Trophoblast cell (in vitro differentiated cells and primary cell): ENCODE measurements at regions not wholly inside any gene's neighbourhood (a gene's known extent, or its start where the extent isn't known, plus 50 kb on each side); places are given as distances from the start of the nearest gene placed in this dataset.

Experiments used
- DNase-seq, 2 donors: peaks; one replicate each; pipeline ENCODE4 v3.0.0-alpha.2; 2016
- H2AFZ ChIP-seq: 2 replicates; pipeline ENCODE4 v1.6.1; 2013; ENCODE audit warnings: low read length, moderate library complexity, mild to moderate bottlenecking; ENCODE audit not compliant: insufficient read depth, poor library complexity
- H2AK5ac ChIP-seq: 2 replicates; pipeline ENCODE4 v1.6.1; 2013; ENCODE audit warnings: mild to moderate bottlenecking, low read length
- H2BK120ac ChIP-seq: 2 replicates; pipeline ENCODE4 v1.6.1; 2013; ENCODE audit warnings: low read length, mild to moderate bottlenecking, moderate library complexity; ENCODE audit not compliant: insufficient read depth, poor library complexity
- H2BK12ac ChIP-seq: 2 replicates; pipeline ENCODE4 v1.6.1; 2013; ENCODE audit warnings: mild to moderate bottlenecking, low read length, moderate library complexity
- H2BK5ac ChIP-seq: 2 replicates; pipeline ENCODE4 v1.6.1; 2013; ENCODE audit warnings: low read length, low read depth, moderate library complexity, mild to moderate bottlenecking; ENCODE audit not compliant: poor library complexity
- H3K14ac ChIP-seq: 2 replicates; pipeline ENCODE4 v1.6.1; 2013; ENCODE audit warnings: mild to moderate bottlenecking, low read length
- H3K18ac ChIP-seq: 2 replicates; pipeline ENCODE4 v1.6.1; 2013; ENCODE audit warnings: mild to moderate bottlenecking, low read length
- H3K23ac ChIP-seq: 2 replicates; pipeline ENCODE4 v1.6.1; 2013; ENCODE audit warnings: low read length
- H3K27ac ChIP-seq: 2 replicates; pipeline ENCODE4 v1.5.1; 2013; ENCODE audit warnings: low read depth, mild to moderate bottlenecking, inconsistent platforms, low read length, moderate library complexity
- H3K27me3 ChIP-seq: 2 replicates; pipeline ENCODE4 v1.6.1; 2013; ENCODE audit warnings: inconsistent platforms, mild to moderate bottlenecking, low read length, moderate library complexity; ENCODE audit not compliant: insufficient read depth
- H3K36me3 ChIP-seq, 2 experiments: 1 replicate in 1 of 2; 2 replicates in 1 of 2; pipeline ENCODE4 v1.6.1; 2013; ENCODE audit warnings: low read length in 2 of 2, mild to moderate bottlenecking in 2 of 2, moderate library complexity in 1 of 2; ENCODE audit not compliant: insufficient read depth in 2 of 2, control insufficient read depth in 1 of 2
- H3K4ac ChIP-seq: 2 replicates; pipeline ENCODE4 v1.6.1; 2013; ENCODE audit warnings: low read depth, mild to moderate bottlenecking, low read length, moderate library complexity
- H3K4me1 ChIP-seq, 2 experiments: 1 replicate in 1 of 2; 2 replicates in 1 of 2; pipeline ENCODE4 v1.6.1; 2013; ENCODE audit warnings: low read length in 2 of 2, mild to moderate bottlenecking in 2 of 2, moderate library complexity in 1 of 2; ENCODE audit not compliant: insufficient read depth in 2 of 2, control insufficient read depth in 1 of 2
- H3K4me2 ChIP-seq: 2 replicates; pipeline ENCODE4 v1.6.1; 2013; ENCODE audit warnings: inconsistent platforms, mild to moderate bottlenecking, low read length, moderate library complexity
- H3K4me3 ChIP-seq: 2 replicates; pipeline ENCODE4 v1.5.1; 2013; ENCODE audit warnings: mild to moderate bottlenecking, low read depth, low read length, inconsistent platforms
- H3K79me1 ChIP-seq: one replicate; pipeline ENCODE4 v1.6.1; 2013; ENCODE audit warnings: low read length
- H3K79me2 ChIP-seq: 2 replicates; pipeline ENCODE4 v1.6.1; 2013; ENCODE audit warnings: low read length, mild to moderate bottlenecking; ENCODE audit not compliant: control insufficient read depth, insufficient read depth, poor library complexity
- H3K9ac ChIP-seq: 2 replicates; pipeline ENCODE4 v1.6.1; 2013; ENCODE audit warnings: mild to moderate bottlenecking, low read length
- H3K9me3 ChIP-seq: 2 replicates; pipeline ENCODE4 v1.6.1; 2013; ENCODE audit warnings: low read depth, mild to moderate bottlenecking, control low read depth, inconsistent platforms, low read length; ENCODE audit not compliant: insufficient read depth
- H4K12ac ChIP-seq: 2 replicates; pipeline ENCODE4 v1.6.1; 2013; ENCODE audit warnings: low read depth, mild to moderate bottlenecking, low read length, moderate library complexity
- H4K8ac ChIP-seq: 2 replicates; pipeline ENCODE4 v1.6.1; 2013; ENCODE audit warnings: low read depth, mild to moderate bottlenecking, low read length, moderate library complexity
- H4K91ac ChIP-seq: one replicate; pipeline ENCODE4 v1.6.1; 2013; ENCODE audit warnings: low read depth, mild to moderate bottlenecking, low read length, moderate library complexity
- WGBS: extraction: QIAGEN DNeasy Blood & Tissue Kit; methylation state at CpG from one replicate; pipeline ENCODE4 v1.1.7; 2013; ENCODE audit warnings: missing lambda C conversion rate; ENCODE audit not compliant: insufficient read length, insufficient coverage; ENCODE audit errors: extremely low coverage; 5-methylcytosine and 5-hydroxymethylcytosine counted together

DNA sequence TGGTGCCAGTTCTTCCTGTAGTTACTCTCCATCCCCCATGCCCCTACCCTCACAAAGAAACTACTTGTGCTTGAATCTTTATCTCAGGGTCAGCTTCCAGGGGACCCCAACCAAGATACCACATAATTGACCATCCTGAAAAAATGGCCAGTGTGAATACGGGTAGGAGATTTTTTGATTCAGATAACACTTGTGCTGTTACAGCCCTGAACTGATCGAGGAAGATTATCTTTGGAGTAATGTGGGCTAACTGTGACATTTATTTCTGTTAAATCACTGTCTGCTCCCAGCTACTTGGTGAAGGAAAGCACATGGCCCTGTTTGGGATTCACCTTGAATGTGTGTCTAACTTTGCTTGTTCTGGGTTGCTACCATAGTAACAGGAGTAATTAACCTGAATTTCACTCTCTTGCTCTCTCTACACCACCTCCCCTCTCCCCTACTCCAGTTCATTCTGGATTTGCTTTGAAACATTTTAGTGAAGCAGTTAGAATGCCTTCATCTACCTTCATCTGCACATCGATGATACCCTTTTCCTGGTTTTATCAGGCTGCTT is 219.6 kb upstream of the CHD6 start:
- no peak overlapping the region for H4K12ac ChIP-seq
- peak in 1 of 2 donors; percentile 7 for DNase-seq
- no peak overlapping the region for H3K27ac ChIP-seq
- H3K79me1 ChIP-seq = no peaks in the 10 kb centered on the region
- no peak overlapping the region for H4K8ac ChIP-seq
- H2BK120ac ChIP-seq = no peak overlapping the region
- H2BK12ac ChIP-seq = no peak overlapping the region
- H3K79me2 ChIP-seq = no peaks in the 10 kb centered on the region
- H3K4ac ChIP-seq = no peak overlapping the region
- no peaks in the 10 kb centered on the region for H3K4me1 ChIP-seq
- H3K4me3 ChIP-seq = no peak overlapping the region
- no peak overlapping the region for H4K91ac ChIP-seq
- H2AK5ac ChIP-seq = no peak overlapping the region
- H3K36me3 ChIP-seq = no peaks in the 10 kb centered on the region
- H3K4me2 ChIP-seq = no peak overlapping the region
- no peak overlapping the region for H2BK5ac ChIP-seq
- no peak overlapping the region for H3K14ac ChIP-seq
- no peak overlapping the region for H3K9ac ChIP-seq
- WGBS = no CpG with 5 or more reads among the region's 3 CpGs
- no peaks in the 10 kb centered on the region for H3K9me3 ChIP-seq
- no peak overlapping the region for H3K18ac ChIP-seq
- no peaks in the 10 kb centered on the region for H3K27me3 ChIP-seq
- H2AFZ ChIP-seq = no peak overlapping the region
- H3K23ac ChIP-seq = no peak overlapping the region

- Histone ChIP-seq H4K8ac (no peak overlapping the region), H3K4me3 (no peak overlapping the region), H4K12ac (no peak overlapping the region), H3K23ac (no peak overlapping the region), H3K9me3 (peaks cover 1% of the 10 kb centered on the region), H3K36me3 (no peaks in the 10 kb centered on the region), H3K79me1 (no peaks in the 10 kb centered on the region), H3K14ac (no peak overlapping the region), H3K9ac (no peak overlapping the region), H3K79me2 (no peaks in the 10 kb centered on the region), H3K4me2 (no peak overlapping the region), H3K4me1 (no peaks in the 10 kb centered on the region), H2BK5ac (no peak overlapping the region), H2BK120ac (no peak overlapping the region), H2AFZ (no peak overlapping the region), H2BK12ac (no peak overlapping the region), H3K27ac (no peak overlapping the region), H3K27me3 (no peaks in the 10 kb centered on the region), H3K4ac (no peak overlapping the region), H4K91ac (no peak overlapping the region), H3K18ac (no peak overlapping the region), H2AK5ac (no peak overlapping the region)
- WGBS = no CpG with 5 or more reads among the region's 1 CpG
- DNase-seq = no peak
Measured at GRCh38 chr20:41833739-41834138, 215.6 kb upstream of the CHD6 start.

DNA sequence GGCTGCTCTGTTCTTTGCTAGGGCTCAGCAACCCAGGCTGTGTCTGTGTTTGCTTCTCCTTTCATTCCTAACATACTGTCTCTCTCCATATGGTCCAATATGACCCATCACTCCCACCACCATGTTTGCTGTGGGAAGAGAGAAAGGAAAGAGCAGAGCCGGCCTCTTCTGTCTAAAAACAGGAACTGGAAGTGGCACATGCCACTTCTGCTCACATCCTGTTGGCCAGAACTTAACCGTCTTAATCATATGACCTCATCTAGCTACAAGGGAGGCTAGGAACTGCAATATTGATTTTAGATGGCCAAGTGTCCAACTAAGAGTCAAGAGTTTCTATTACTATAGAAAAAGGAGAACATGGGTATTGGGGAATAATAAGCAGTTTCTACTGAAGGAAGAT is 212.5 kb upstream of the CHD6 start:
- WGBS = no CpG with 5 or more reads among the region's 2 CpGs
- no peak overlapping the region for H2BK120ac ChIP-seq

GRCh38 chr20:41819436-41819835 is 201.3 kb upstream of the CHD6 start:
- H4K8ac ChIP-seq = no peak overlapping the region
- H2BK12ac ChIP-seq = no peak overlapping the region
- H3K4me3 ChIP-seq = no peak overlapping the region
- H3K36me3 ChIP-seq = no peaks in the 10 kb centered on the region
- no peaks in the 10 kb centered on the region for H3K79me2 ChIP-seq
- H2AFZ ChIP-seq = no peak overlapping the region
- no peak overlapping the region for H3K23ac ChIP-seq
- no peak for DNase-seq
- H2AK5ac ChIP-seq = no peak overlapping the region
- H4K12ac ChIP-seq = no peak overlapping the region
- no peak overlapping the region for H3K14ac ChIP-seq
- no peak overlapping the region for H3K9ac ChIP-seq
- H2BK5ac ChIP-seq = no peak overlapping the region
- no peaks in the 10 kb centered on the region for H3K79me1 ChIP-seq
- no peak overlapping the region for H3K18ac ChIP-seq
- no peak overlapping the region for H2BK120ac ChIP-seq
- no peaks in the 10 kb centered on the region for H3K4me1 ChIP-seq
- no peak overlapping the region for H3K4ac ChIP-seq
- no peak overlapping the region for H3K27ac ChIP-seq
- no peaks in the 10 kb centered on the region for H3K27me3 ChIP-seq
- no peak overlapping the region for H4K91ac ChIP-seq
- WGBS = no CpG with 5 or more reads among the region's 2 CpGs
- no peaks in the 10 kb centered on the region for H3K9me3 ChIP-seq
- no peak overlapping the region for H3K4me2 ChIP-seq

More for the DNA sequence above, 212.5 kb upstream of the CHD6 start:
- Histone ChIP-seq H2AK5ac (no peak overlapping the region), H3K4me1 (no peaks in the 10 kb centered on the region), H3K9ac (no peak overlapping the region), H3K23ac (no peak overlapping the region), H3K4me3 (no peak overlapping the region), H3K9me3 (peaks cover 2% of the 10 kb centered on the region), H3K18ac (no peak overlapping the region), H3K4ac (no peak overlapping the region), H3K14ac (no peak overlapping the region), H2BK5ac (no peak overlapping the region), H4K12ac (no peak overlapping the region), H3K79me1 (no peaks in the 10 kb centered on the region), H4K91ac (no peak overlapping the region), H3K79me2 (no peaks in the 10 kb centered on the region), H4K8ac (no peak overlapping the region), H2BK12ac (no peak overlapping the region), H3K4me2 (no peak overlapping the region), H3K27ac (no peak overlapping the region), H2AFZ (no peak overlapping the region), H3K27me3 (no peaks in the 10 kb centered on the region), H3K36me3 (no peaks in the 10 kb centered on the region)
- DNase-seq = no peak
